T-cell (primary cell): ENCODE measurements at regions not wholly inside any gene's neighbourhood (a gene's known extent, or its start where the extent isn't known, plus 50 kb on each side); places are given as distances from the start of the nearest gene placed in this dataset.

Experiments
- ATAC-seq, 4 experiments: fragments of 200-7000 bp in 3 of 4; fragments of 150-1000 bp in 1 of 4; cut with Tn5 transposase; replicated peaks in 1 of 4; 1 replicate in 3 of 4; 2 replicates in 1 of 4; pipeline ENCODE4 v1.10.0; 2021; ENCODE audit warnings: moderate library complexity in 3 of 4, mild to moderate bottlenecking in 2 of 4, moderate number of reproducible peaks in 1 of 4
- CTCF ChIA-PET, 2 donors: fragments of 300-600 bp; sonication (Branson Sonifier 250); formaldehyde crosslinking; loops; one replicate each; lab custom pipeline; 2022; ENCODE audit warnings: antibody characterized with exemption in 2 of 2; lab: Charles Lee
- POLR2A ChIA-PET, 2 donors: fragments of 300-600 bp; sonication (Branson Sonifier 250); formaldehyde crosslinking; loops; one replicate each; lab custom pipeline; 2022; ENCODE audit warnings: antibody characterized with exemption in 2 of 2; lab: Charles Lee
- DNase-seq, 35 experiments: peaks; one replicate each; pipeline versions ENCODE4 v3.0.0 to v3.0.0-alpha.2; 2013 to 2023
- H3K27ac ChIP-seq: one replicate; pipeline ENCODE4 v1.5.1; 2013; ENCODE audit warnings: low read length
- H3K27me3 ChIP-seq, 2 experiments: replicated peaks in 1 of 2; 1 replicate in 1 of 2; 2 replicates in 1 of 2; pipeline versions ENCODE4 v1.6.1 to v1.7.0; 2013; ENCODE audit warnings: low read length in 1 of 2, mixed read lengths in 1 of 2; ENCODE audit not compliant: control insufficient read depth in 2 of 2, insufficient read depth in 2 of 2; ENCODE audit errors: extremely low read depth in 1 of 2
- H3K36me3 ChIP-seq, 2 donors: 1 replicate in 1 of 2; 2 replicates in 1 of 2; pipeline versions ENCODE4 v1.6.1 to v1.7.0; 2013; ENCODE audit warnings: low read length in 1 of 2; ENCODE audit not compliant: control insufficient read depth in 2 of 2, insufficient read depth in 1 of 2; ENCODE audit errors: extremely low read depth in 1 of 2
- H3K4me1 ChIP-seq, 2 experiments: 1 replicate in 1 of 2; 2 replicates in 1 of 2; pipeline versions ENCODE4 v1.6.1 to v1.7.0; 2013; ENCODE audit warnings: low read length in 2 of 2, mixed read lengths in 1 of 2; ENCODE audit not compliant: insufficient read depth in 2 of 2, control insufficient read depth in 1 of 2; ENCODE audit errors: extremely low read depth in 1 of 2
- H3K4me3 ChIP-seq, 2 donors: 1 replicate in 1 of 2; 2 replicates in 1 of 2; pipeline versions ENCODE4 v1.5.1 to v1.7.0; 2013; ENCODE audit warnings: mild to moderate bottlenecking in 2 of 2, low read length in 1 of 2, moderate library complexity in 1 of 2; ENCODE audit not compliant: control insufficient read depth in 1 of 2; ENCODE audit errors: extremely low read depth in 1 of 2
- H3K9me3 ChIP-seq: 2 replicates; pipeline ENCODE4 v1.7.0; 2013
- H3K27ac Mint-ChIP-seq, 2 donors: one replicate each; pipeline ENCODE4 v1.8.0; 2020 to 2021; ENCODE audit warnings: mild to moderate bottlenecking in 2 of 2, mixed read lengths in 2 of 2
- H3K27me3 Mint-ChIP-seq, 2 donors: one replicate each; pipeline ENCODE4 v1.8.0; 2021 to 2022; ENCODE audit warnings: mixed read lengths in 2 of 2
- H3K36me3 Mint-ChIP-seq: one replicate; pipeline ENCODE4 v1.8.0; 2021; ENCODE audit warnings: mixed read lengths
- H3K4me1 Mint-ChIP-seq, 3 donors: one replicate each; pipeline ENCODE4 v1.8.0; 2020 to 2022; ENCODE audit warnings: mixed read lengths in 3 of 3, mild to moderate bottlenecking in 1 of 3
- H3K4me3 Mint-ChIP-seq, 3 donors: one replicate each; pipeline ENCODE4 v1.8.0; 2020 to 2022; ENCODE audit warnings: mild to moderate bottlenecking in 3 of 3, mixed read lengths in 3 of 3, moderate library complexity in 3 of 3
- H3K9me3 Mint-ChIP-seq, 3 donors: one replicate each; pipeline ENCODE4 v1.8.0; 2020 to 2022; ENCODE audit warnings: mixed read lengths in 3 of 3
- WGBS: methylation state at CpG from one replicate; pipeline ENCODE4 v1.1.5; 2013; ENCODE audit warnings: missing lambda C conversion rate; ENCODE audit not compliant: insufficient coverage; 5-methylcytosine and 5-hydroxymethylcytosine counted together

DNA sequence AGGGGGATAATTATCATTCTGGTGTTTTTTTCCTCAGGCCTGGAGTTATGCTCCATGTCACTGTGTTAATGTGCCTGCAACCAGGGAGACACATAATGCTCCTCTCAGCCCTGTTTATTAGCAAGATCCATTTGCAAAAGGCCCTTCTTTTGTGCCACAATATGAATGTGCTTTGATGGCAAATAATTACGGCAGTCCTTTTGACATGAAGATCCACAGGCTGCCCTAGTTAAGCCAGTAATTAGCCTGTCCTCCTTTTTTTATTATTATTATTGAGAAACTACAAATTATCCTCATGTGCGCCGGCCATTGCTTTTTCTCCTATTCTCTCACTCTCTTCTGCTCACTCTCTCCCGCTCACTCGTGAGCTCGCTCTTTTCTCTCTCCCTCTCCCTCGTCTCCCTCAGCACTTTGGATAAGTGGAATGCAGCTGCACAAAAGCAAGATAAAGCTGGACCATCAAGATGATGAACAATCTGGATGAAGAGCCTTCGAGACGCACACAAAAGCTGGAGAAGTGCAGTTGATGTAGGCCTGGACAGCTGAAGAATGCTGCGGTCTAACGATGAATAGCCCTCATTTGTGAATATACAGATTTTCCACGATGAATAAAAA, 762.3 kb downstream of the BCL11A start:
- Mint-ChIP-seq H3K4me3 (no peak overlapping the region), H3K4me1 (no peaks in the 10 kb centered on the region), H3K27ac (no peak overlapping the region), H3K9me3 (peaks cover 0 to 4% (median 2%) of the 10 kb centered on the region in 3 donors), H3K36me3 (no peaks in the 10 kb centered on the region), H3K27me3 (no peaks in the 10 kb centered on the region)
- Histone ChIP-seq H3K27ac (no peak overlapping the region), H3K4me1 (no peaks in the 10 kb centered on the region), H3K4me3 (no peak overlapping the region), H3K9me3 (no peaks in the 10 kb centered on the region), H3K27me3 (no peaks in the 10 kb centered on the region), H3K36me3 (no peaks in the 10 kb centered on the region)
- DNase-seq, result no peak
- ChIA-PET CTCF (no interaction called here), POLR2A (no interaction called here)
- ATAC-seq, result no peak
- WGBS, result 97% methylated on average over 6 of the region's 12 CpGs

DNA sequence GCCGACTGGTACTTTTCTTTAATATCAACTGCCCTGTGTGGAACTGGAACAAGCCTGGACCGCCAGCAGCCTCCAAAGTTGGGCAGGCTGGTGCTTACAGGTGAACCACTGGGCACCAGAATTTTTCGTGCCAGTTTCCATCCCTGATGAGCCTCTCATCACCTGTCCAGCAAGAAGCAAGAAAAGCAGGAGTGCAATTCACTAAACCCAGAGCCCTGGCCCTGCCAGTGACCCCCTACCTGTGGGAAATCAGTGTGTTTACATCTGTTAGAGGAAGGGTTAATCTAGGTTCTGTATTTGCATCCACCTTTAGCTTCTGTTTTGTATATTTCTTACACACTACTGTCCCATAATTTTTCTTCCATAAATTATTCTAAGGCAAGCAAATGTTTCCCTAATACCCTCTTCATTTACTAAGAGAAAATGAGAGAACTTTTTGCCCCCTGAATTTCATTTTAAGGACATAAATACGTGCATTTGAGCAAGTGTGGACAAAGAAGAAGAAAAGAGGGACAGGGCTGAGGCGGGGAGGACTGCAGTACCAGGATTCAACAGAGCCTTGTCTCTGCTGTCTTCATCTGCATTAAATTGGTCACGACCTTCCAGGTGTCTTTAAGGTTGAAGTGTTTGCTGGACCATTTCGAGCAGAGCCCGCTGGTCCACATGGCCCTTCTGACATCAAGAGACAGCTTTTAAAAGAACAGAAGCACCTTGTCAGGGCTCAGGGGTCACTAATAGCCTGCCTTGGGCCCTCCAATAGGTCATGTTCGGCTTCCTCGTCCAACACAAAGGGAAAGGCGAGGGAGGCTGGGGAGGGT, 763.1 kb downstream of the BCL11A start:
- ChIA-PET CTCF (no interaction called here), POLR2A (no interaction called here)
- no peak for ATAC-seq
- no peaks in the 10 kb centered on the region for H3K36me3 Mint-ChIP-seq
- peaks cover 0 to 4% (median 2%) of the 10 kb centered on the region in 3 donors for H3K9me3 Mint-ChIP-seq
- no peak for DNase-seq
- H3K27ac Mint-ChIP-seq, result no peak overlapping the region
- H3K4me1 ChIP-seq, result no peaks in the 10 kb centered on the region
- no peaks in the 10 kb centered on the region for H3K27me3 ChIP-seq
- H3K9me3 ChIP-seq, result no peaks in the 10 kb centered on the region
- no peak overlapping the region for H3K4me3 Mint-ChIP-seq
- 70% methylated on average over 8 of the region's 11 CpGs for WGBS
- no peaks in the 10 kb centered on the region for H3K4me1 Mint-ChIP-seq
- H3K36me3 ChIP-seq, result no peaks in the 10 kb centered on the region
- H3K27ac ChIP-seq, result no peak overlapping the region
- no peak overlapping the region for H3K4me3 ChIP-seq
- no peaks in the 10 kb centered on the region for H3K27me3 Mint-ChIP-seq

GRCh38 chr2:59789523-59789922, 763.9 kb downstream of the BCL11A start:
- H3K4me1 Mint-ChIP-seq, result no peaks in the 10 kb centered on the region
- no peak for DNase-seq
- no peak overlapping the region for H3K27ac Mint-ChIP-seq
- H3K4me1 ChIP-seq, result no peaks in the 10 kb centered on the region
- no peaks in the 10 kb centered on the region for H3K27me3 ChIP-seq
- H3K36me3 ChIP-seq, result no peaks in the 10 kb centered on the region
- ATAC-seq, result no peak
- WGBS, result 17% methylated on average over 1 of the region's 2 CpGs
- ChIA-PET CTCF (no interaction called here), POLR2A (no interaction called here)
- H3K27me3 Mint-ChIP-seq, result no peaks in the 10 kb centered on the region
- no peak overlapping the region for H3K27ac ChIP-seq
- peaks cover 0 to 4% (median 2%) of the 10 kb centered on the region in 3 donors for H3K9me3 Mint-ChIP-seq
- no peak overlapping the region for H3K4me3 Mint-ChIP-seq
- H3K4me3 ChIP-seq, result no peak overlapping the region
- H3K36me3 Mint-ChIP-seq, result no peaks in the 10 kb centered on the region
- no peaks in the 10 kb centered on the region for H3K9me3 ChIP-seq

DNA sequence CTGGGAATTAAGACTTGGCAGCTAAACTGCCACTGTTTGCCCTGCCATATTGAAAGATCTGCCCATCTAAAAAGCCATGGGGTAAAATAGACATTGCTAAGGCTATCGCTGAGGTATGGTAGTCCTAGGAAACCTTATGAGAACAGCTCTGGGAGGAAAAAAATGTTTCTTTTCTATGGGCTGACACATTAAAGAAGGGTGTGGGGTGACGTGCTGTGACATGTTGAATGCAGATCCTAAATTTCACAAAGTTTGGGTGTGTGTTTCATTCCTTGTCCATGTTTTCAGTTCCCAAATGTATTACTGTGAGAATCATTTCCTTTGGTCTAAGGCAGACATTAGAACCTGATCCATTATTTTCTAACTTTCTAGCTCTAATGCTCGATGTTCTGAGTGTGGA, 766.4 kb downstream of the BCL11A start:
- H3K4me3 Mint-ChIP-seq, result no peak overlapping the region
- H3K27ac ChIP-seq, result no peak overlapping the region
- DNase-seq (no peak), ATAC-seq (no peak)
- no peaks in the 10 kb centered on the region for H3K4me1 ChIP-seq
- H3K27me3 Mint-ChIP-seq, result no peaks in the 10 kb centered on the region
- CTCF ChIA-PET, result no interaction called here
- no peaks in the 10 kb centered on the region for H3K36me3 ChIP-seq
- 100% methylated on average over 1 of the region's 3 CpGs for WGBS
- no peaks in the 10 kb centered on the region for H3K4me1 Mint-ChIP-seq
- H3K9me3 Mint-ChIP-seq, result no peaks in the 10 kb centered on the region
- H3K27me3 ChIP-seq, result no peaks in the 10 kb centered on the region
- no peak overlapping the region for H3K4me3 ChIP-seq
- H3K27ac Mint-ChIP-seq, result no peak overlapping the region
- H3K9me3 ChIP-seq, result no peaks in the 10 kb centered on the region
- no peaks in the 10 kb centered on the region for H3K36me3 Mint-ChIP-seq
- POLR2A ChIA-PET, result no interaction called here

DNA sequence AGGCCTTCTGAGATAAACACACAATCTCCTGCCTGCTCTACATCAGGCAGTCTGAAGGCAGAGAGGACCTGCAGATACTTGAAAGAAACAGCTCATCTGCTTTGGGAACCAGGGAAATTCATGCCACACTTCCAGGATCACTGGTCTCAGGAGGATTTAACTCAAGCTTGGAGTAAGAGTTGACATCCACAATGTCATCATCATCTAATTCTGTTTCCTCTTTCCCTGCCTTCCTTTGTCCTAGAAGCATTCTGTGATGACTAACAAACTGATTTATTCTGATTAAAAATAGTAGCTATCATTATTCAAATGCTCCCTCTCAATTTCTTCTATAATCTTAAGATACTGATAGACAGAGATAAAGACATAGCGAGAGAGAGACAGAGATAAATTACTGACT, 766.8 kb downstream of the BCL11A start:
- Histone ChIP-seq H3K4me1 (no peaks in the 10 kb centered on the region), H3K27me3 (no peaks in the 10 kb centered on the region), H3K27ac (no peak overlapping the region), H3K9me3 (no peaks in the 10 kb centered on the region), H3K36me3 (no peaks in the 10 kb centered on the region), H3K4me3 (no peak overlapping the region)
- H3K4me1 Mint-ChIP-seq, result no peaks in the 10 kb centered on the region
- ATAC-seq, result no peak
- WGBS, result 100% methylated on average over 1 of the region's 1 CpG
- no peak overlapping the region for H3K4me3 Mint-ChIP-seq
- H3K9me3 Mint-ChIP-seq, result no peaks in the 10 kb centered on the region
- H3K36me3 Mint-ChIP-seq, result no peaks in the 10 kb centered on the region
- H3K27me3 Mint-ChIP-seq, result no peaks in the 10 kb centered on the region
- CTCF ChIA-PET, result no interaction called here
- H3K27ac Mint-ChIP-seq, result no peak overlapping the region
- DNase-seq, result no peak
- POLR2A ChIA-PET, result no interaction called here

- H3K27ac ChIP-seq, result no peak overlapping the region
- Mint-ChIP-seq H3K4me1 (no peaks in the 10 kb centered on the region), H3K27me3 (no peaks in the 10 kb centered on the region), H3K36me3 (no peaks in the 10 kb centered on the region), H3K9me3 (no peaks in the 10 kb centered on the region), H3K27ac (no peak overlapping the region), H3K4me3 (no peak overlapping the region)
- no peaks in the 10 kb centered on the region for H3K4me1 ChIP-seq
- POLR2A ChIA-PET, result no interaction called here
- H3K36me3 ChIP-seq, result no peaks in the 10 kb centered on the region
- H3K4me3 ChIP-seq, result no peak overlapping the region
- H3K9me3 ChIP-seq, result no peaks in the 10 kb centered on the region
- CTCF ChIA-PET, result no interaction called here
- no peak for ATAC-seq
- no peak for DNase-seq
- no peaks in the 10 kb centered on the region for H3K27me3 ChIP-seq
Measured at GRCh38 chr2:59779571-59779970, 773.9 kb downstream of the BCL11A start.
